ENCODE measurements at regions not wholly inside any gene's neighbourhood (a gene's known extent, or its start where the extent isn't known, plus 50 kb on each side); places are given as distances from the start of the nearest gene placed in this dataset.

DNA sequence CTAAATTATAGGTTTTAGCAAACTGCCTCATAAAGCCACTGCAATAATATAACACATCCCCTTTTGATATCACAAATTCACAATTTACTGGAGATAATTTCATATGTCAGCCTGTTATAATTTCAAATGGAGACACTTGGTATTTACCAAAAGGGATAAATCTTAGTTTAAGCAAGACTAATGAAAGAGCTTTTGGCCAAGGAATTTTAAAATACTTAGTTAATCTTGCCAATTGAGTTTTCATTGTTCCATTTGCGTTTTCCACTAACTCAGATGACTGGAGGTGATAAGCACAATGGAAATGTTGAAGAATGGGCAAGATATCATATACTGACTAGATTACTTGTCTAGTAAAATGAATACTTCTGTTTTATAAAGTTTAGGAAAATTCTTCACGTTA, 379.3 kb upstream of the SYT4 start:
- Histone ChIP-seq H3K4me3 (replicated peaks; ENCODE audit: low read depth, low read length) (no peak overlapping the region), H3K27me3 (replicated peaks; ENCODE audit: control insufficient read depth, insufficient read depth, low read length) (no peaks in the 10 kb centered on the region), H3K36me3 (ENCODE audit: control insufficient read depth, insufficient read depth, low read length) (no peaks in the 10 kb centered on the region)
- TF ChIP-seq, protein P1, sequence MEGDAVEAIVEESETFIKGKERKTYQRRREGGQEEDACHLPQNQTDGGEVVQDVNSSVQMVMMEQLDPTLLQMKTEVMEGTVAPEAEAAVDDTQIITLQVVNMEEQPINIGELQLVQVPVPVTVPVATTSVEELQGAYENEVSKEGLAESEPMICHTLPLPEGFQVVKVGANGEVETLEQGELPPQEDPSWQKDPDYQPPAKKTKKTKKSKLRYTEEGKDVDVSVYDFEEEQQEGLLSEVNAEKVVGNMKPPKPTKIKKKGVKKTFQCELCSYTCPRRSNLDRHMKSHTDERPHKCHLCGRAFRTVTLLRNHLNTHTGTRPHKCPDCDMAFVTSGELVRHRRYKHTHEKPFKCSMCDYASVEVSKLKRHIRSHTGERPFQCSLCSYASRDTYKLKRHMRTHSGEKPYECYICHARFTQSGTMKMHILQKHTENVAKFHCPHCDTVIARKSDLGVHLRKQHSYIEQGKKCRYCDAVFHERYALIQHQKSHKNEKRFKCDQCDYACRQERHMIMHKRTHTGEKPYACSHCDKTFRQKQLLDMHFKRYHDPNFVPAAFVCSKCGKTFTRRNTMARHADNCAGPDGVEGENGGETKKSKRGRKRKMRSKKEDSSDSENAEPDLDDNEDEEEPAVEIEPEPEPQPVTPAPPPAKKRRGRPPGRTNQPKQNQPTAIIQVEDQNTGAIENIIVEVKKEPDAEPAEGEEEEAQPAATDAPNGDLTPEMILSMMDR (IDR thresholded peaks at IDR 0.05; ENCODE audit: insufficient read depth, low read length, poor library complexity, severe bottlenecking), result no peak
- no peak for DNase-seq (ENCODE audit: extremely low read depth, insufficient read length)

DNA sequence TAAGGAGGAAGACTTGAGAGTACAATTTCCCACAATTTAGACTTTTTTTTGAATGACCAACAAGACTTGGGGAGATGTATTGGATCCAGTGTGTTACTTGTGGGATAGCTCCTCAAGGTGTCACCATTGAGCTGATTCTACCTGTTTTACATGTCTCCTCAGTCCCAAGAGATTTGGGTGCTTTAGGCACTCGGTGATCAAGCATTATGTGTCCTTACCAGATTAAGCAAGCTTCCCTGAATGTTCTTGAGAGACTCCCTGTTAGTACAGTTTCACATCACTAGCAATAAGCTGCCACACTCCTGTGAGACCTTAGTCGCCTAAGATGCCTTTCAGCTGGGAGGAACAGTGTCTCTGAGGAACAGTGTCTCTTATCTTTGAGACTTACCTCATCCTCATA, 384.3 kb upstream of the SYT4 start:
- TF ChIP-seq, protein P1 (IDR thresholded peaks at IDR 0.05; ENCODE audit: insufficient read depth, low read length, poor library complexity, severe bottlenecking), result peak; percentile 47
- Histone ChIP-seq H3K4me3 (replicated peaks; ENCODE audit: low read depth, low read length) (no peak overlapping the region), H3K27me3 (replicated peaks; ENCODE audit: control insufficient read depth, insufficient read depth, low read length) (no peaks in the 10 kb centered on the region), H3K36me3 (ENCODE audit: control insufficient read depth, insufficient read depth, low read length) (no peaks in the 10 kb centered on the region)
- no peak for DNase-seq (ENCODE audit: extremely low read depth, insufficient read length)

DNA sequence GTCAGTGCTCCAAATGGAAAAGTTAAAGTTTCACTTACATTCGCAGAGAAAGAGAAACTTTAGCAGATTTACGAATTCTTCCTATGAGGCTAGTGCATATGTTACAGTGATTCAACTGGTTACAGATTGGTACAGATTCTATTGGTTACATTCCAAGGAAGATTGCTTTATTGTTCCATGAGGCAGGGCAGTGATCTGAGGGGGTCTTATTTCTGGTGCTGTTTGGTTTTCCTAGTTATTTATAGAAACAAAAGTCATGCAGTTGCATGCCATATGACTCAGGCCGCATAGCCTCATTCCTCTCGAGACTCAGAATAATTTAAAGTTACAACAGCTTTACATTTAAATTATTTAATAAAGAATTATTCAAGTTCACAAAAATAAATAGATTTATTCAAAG, 385.4 kb upstream of the SYT4 start:
- DNase-seq (ENCODE audit: extremely low read depth, insufficient read length), result no peak
- TF ChIP-seq, protein P1 (IDR thresholded peaks at IDR 0.05; ENCODE audit: insufficient read depth, low read length, poor library complexity, severe bottlenecking), result no peak
- H3K27me3 ChIP-seq (replicated peaks; ENCODE audit: control insufficient read depth, insufficient read depth, low read length), result no peaks in the 10 kb centered on the region
- H3K4me3 ChIP-seq (replicated peaks; ENCODE audit: low read depth, low read length), result no peak overlapping the region
- H3K36me3 ChIP-seq (ENCODE audit: control insufficient read depth, insufficient read depth, low read length), result no peaks in the 10 kb centered on the region

DNA sequence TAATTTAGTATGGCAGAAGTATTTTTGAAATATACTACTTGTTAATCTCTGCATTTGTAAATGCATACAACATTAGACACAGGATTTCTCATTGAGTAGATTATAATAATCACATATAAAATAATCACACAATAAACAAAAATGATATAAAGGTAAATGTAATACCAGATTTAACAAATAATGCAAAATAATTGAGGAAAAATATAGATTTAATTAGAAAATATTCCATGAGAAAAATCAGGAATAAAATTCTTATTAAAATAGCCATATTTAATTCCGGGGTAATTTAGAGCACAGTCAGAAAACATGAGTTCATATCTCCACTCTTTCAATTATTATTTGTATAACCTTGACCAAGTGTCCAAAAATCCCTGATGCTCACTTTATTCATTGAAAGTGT, 385.9 kb upstream of the SYT4 start:
- Histone ChIP-seq H3K27me3 (replicated peaks; ENCODE audit: control insufficient read depth, insufficient read depth, low read length) (no peaks in the 10 kb centered on the region), H3K4me3 (replicated peaks; ENCODE audit: low read depth, low read length) (no peak overlapping the region), H3K36me3 (ENCODE audit: control insufficient read depth, insufficient read depth, low read length) (no peaks in the 10 kb centered on the region)
- TF ChIP-seq, protein P1 (IDR thresholded peaks at IDR 0.05; ENCODE audit: insufficient read depth, low read length, poor library complexity, severe bottlenecking), result no peak
- DNase-seq (ENCODE audit: extremely low read depth, insufficient read length), result no peak

DNA sequence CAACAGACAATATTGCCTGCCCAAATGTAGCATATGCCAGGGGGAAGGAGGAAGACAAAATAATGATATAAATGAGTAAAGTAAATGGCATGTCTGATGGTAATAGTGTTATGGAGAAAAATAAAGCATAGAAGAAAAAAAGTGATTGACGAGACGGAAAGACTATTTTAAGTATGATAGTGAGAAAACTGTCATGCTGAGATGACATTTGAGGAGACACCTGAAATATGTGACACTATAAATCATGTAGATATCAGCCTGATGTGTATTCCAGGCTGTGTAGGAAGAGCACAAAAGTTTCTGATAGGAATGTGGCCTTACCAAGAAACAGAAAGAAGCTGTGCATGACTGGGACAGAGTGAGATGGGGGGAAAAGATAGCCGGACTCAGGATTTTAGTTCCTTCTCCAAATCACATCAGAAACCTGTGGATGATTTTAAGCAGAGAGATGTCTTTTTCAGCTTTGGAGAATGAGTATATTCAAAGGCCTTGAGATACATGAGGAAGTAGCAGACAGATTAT, 387.3 kb upstream of the SYT4 start:
- no peaks in the 10 kb centered on the region for H3K36me3 ChIP-seq (ENCODE audit: control insufficient read depth, insufficient read depth, low read length)
- no peak overlapping the region for H3K4me3 ChIP-seq (replicated peaks; ENCODE audit: low read depth, low read length)
- TF ChIP-seq, protein P1 (IDR thresholded peaks at IDR 0.05; ENCODE audit: insufficient read depth, low read length, poor library complexity, severe bottlenecking), result no peak
- H3K27me3 ChIP-seq (replicated peaks; ENCODE audit: control insufficient read depth, insufficient read depth, low read length), result no peaks in the 10 kb centered on the region
- DNase-seq (ENCODE audit: extremely low read depth, insufficient read length), result no peak

All from GM06990 (cell line).